Suprapubic skin (tissue), 4 donors: ENCODE measurements at regions not wholly inside any gene's neighbourhood (a gene's known extent, or its start where the extent isn't known, plus 50 kb on each side); places are given as distances from the start of the nearest gene placed in this dataset.

Source experiments
- DNase-seq, 2 donors: peaks; one replicate each; pipeline ENCODE4 v3.0.0-alpha.2; 2019; ENCODE audit warnings: low spot score in 2 of 2
- H3K27ac ChIP-seq: fragments of 200-600 bp; sonication (generic); one replicate; pipeline ENCODE4 v1.5.1; 2019
- H3K27me3 ChIP-seq: fragments of 200-600 bp; sonication (generic); one replicate; pipeline ENCODE4 v1.5.1; 2019
- H3K36me3 ChIP-seq: fragments of 200-600 bp; sonication (generic); one replicate; pipeline ENCODE4 v1.5.1; 2019
- H3K4me1 ChIP-seq: fragments of 200-600 bp; sonication (generic); one replicate; pipeline ENCODE4 v1.5.1; 2019
- H3K4me3 ChIP-seq: fragments of 200-600 bp; sonication (generic); one replicate; pipeline ENCODE4 v1.5.1; 2019; ENCODE audit warnings: mild to moderate bottlenecking
- H3K9me3 ChIP-seq: fragments of 200-600 bp; sonication (generic); one replicate; pipeline ENCODE4 v1.5.1; 2019
- EP300 ChIP-seq: sonication (generic); formaldehyde crosslinking; IDR thresholded peaks from one replicate; pipeline ENCODE4 v1.6.1; 2017; ENCODE audit warnings: antibody characterized with exemption
- POLR2A ChIP-seq, 2 donors: fragments of 450-650 bp; IDR thresholded peaks; one replicate each; pipeline ENCODE4 v1.6.1; 2017; ENCODE audit warnings: antibody characterized with exemption in 2 of 2, mild to moderate bottlenecking in 2 of 2, moderate library complexity in 2 of 2
- POLR2AphosphoS5 ChIP-seq, 3 donors: sonication (generic); formaldehyde crosslinking; IDR thresholded peaks; one replicate each; pipeline ENCODE4 v1.6.1; 2017; ENCODE audit warnings: antibody characterized with exemption in 3 of 3
- WGBS: methylation state at CpG from one replicate; pipeline ENCODE4 v1.1.5; 2018; 5-methylcytosine and 5-hydroxymethylcytosine counted together
- TF ChIP-seq, protein P1 (sequence below), 2 donors: fragments of 200-600 bp in 1 of 2; fragments of 450-650 bp in 1 of 2; sonication (generic) in 1 of 2; IDR thresholded peaks; one replicate each; pipeline ENCODE4 v1.5.1; 2016 to 2019; ENCODE audit warnings: antibody characterized with exemption in 2 of 2, mild to moderate bottlenecking in 1 of 2, moderate library complexity in 1 of 2

DNA sequence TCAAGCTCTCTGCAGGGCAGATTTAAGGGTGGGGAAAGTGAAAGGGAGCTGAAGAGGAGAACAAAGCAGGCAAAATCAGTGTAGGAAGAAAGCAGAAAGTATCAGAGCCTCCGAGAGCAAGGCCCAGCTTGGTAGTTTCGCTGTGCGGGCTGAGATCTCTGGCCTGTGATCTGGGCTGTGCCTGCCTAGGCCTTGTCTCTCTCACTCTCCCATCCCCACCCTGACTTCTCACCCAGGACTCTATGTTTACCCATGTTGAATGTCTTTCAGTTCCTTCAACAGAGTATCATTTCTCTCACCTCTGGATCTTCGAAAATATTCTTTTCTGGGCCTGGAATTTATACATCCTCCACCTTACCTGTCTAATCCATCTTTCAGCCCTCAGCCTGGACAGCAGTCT is 391.3 kb downstream of the FOXO1 start:
- Histone ChIP-seq H3K4me3 (no peak overlapping the region), H3K4me1 (peaks cover 37% of the 10 kb centered on the region), H3K36me3 (no peaks in the 10 kb centered on the region), H3K27ac (no peak overlapping the region), H3K9me3 (no peaks in the 10 kb centered on the region), H3K27me3 (no peaks in the 10 kb centered on the region)
- no peak for DNase-seq
- WGBS = 94% methylated on average over 4 of the region's 4 CpGs
- no peak for TF ChIP-seq POLR2AphosphoS5 (IDR thresholded peaks at IDR 0.05)
- no peak for TF ChIP-seq EP300
- TF ChIP-seq POLR2A (IDR thresholded peaks at IDR 0.05) = no peak
- TF ChIP-seq, protein P1, sequence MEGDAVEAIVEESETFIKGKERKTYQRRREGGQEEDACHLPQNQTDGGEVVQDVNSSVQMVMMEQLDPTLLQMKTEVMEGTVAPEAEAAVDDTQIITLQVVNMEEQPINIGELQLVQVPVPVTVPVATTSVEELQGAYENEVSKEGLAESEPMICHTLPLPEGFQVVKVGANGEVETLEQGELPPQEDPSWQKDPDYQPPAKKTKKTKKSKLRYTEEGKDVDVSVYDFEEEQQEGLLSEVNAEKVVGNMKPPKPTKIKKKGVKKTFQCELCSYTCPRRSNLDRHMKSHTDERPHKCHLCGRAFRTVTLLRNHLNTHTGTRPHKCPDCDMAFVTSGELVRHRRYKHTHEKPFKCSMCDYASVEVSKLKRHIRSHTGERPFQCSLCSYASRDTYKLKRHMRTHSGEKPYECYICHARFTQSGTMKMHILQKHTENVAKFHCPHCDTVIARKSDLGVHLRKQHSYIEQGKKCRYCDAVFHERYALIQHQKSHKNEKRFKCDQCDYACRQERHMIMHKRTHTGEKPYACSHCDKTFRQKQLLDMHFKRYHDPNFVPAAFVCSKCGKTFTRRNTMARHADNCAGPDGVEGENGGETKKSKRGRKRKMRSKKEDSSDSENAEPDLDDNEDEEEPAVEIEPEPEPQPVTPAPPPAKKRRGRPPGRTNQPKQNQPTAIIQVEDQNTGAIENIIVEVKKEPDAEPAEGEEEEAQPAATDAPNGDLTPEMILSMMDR (IDR thresholded peaks at IDR 0.05) = no peak

DNA sequence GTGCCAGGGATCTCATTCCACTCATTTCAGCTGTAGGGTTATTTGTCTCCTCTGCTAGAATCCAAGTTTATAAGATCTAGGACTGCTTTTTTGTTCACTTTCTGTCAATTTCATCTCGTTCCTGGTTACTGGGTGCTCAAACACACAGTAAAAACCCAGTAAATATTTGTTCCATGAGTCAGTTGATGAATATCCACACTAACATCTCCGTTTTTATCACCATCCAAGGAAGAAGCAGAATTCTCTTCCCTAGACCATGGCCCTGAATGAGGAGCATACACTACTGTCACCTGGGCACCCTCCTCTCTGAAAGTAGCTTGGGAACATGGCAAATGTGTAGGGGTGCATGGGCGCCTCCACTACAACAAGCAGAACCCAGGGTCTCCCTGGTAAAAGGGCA is 390.8 kb downstream of the FOXO1 start:
- Histone ChIP-seq H3K4me3 (no peak overlapping the region), H3K27me3 (no peaks in the 10 kb centered on the region), H3K9me3 (no peaks in the 10 kb centered on the region), H3K27ac (no peak overlapping the region), H3K4me1 (peaks cover 37% of the 10 kb centered on the region), H3K36me3 (no peaks in the 10 kb centered on the region)
- no peak for TF ChIP-seq EP300
- DNase-seq = no peak
- 89% methylated on average over 3 of the region's 3 CpGs for WGBS

DNA sequence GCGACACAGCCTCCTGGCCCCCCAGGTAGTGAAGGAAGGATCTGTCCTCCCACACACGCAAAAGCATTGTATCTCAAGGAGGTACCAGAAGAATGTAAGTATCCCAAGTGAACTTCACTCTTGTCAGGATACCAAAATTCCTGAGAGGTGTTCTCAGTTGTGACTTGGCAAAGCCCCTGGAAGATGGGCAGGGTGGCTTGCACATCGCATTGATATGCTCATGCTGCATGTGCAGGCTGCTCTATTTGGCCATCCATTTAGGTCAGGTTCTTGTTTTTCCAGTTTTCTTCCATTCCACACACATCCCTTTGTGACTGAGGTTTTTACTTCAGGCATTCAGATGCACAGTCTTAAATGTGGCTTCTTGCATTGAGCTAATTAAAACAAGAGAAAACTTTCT is 382.8 kb downstream of the FOXO1 start:
- TF ChIP-seq POLR2AphosphoS5 (IDR thresholded peaks at IDR 0.05) (peak in 2 of 3 donors; percentile 10 to 28), POLR2A (IDR thresholded peaks at IDR 0.05) (no peak), EP300 (no peak)
- TF ChIP-seq, protein P1 (IDR thresholded peaks at IDR 0.05) = no peak
- no peak overlapping the region for H3K27ac ChIP-seq
- no peak for DNase-seq

DNA sequence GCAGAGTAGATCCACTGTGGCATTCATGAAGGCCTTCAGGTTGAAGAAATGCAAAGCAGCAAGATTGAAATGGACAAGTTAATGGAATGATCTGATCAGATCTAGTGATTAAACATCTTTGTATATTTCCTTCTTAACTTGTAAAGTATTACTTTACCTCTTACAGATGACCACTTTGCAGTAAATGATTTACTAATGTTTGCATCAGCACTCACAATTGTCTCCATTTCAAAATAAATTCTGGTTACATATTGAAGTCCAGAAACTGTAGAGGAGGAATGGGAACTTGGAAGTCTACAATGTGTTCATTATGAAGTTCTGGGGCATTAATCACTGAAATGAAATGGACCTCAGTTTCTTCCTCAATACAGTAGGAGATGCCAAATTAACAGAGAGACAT is 380.8 kb downstream of the FOXO1 start:
- Histone ChIP-seq H3K9me3 (no peaks in the 10 kb centered on the region), H3K27me3 (no peaks in the 10 kb centered on the region), H3K36me3 (no peaks in the 10 kb centered on the region), H3K27ac (no peak overlapping the region), H3K4me1 (peaks cover 13% of the 10 kb centered on the region), H3K4me3 (no peak overlapping the region)
- TF ChIP-seq POLR2A (IDR thresholded peaks at IDR 0.05) (no peak), POLR2AphosphoS5 (IDR thresholded peaks at IDR 0.05) (no peak), EP300 (no peak)
- TF ChIP-seq, protein P1 (IDR thresholded peaks at IDR 0.05) = no peak
- DNase-seq = no peak

More for the DNA sequence above, 382.8 kb downstream of the FOXO1 start:
- 36% methylated on average over 3 of the region's 3 CpGs for WGBS
- Histone ChIP-seq H3K27me3 (no peaks in the 10 kb centered on the region), H3K4me1 (peaks cover 13% of the 10 kb centered on the region), H3K9me3 (no peaks in the 10 kb centered on the region), H3K4me3 (no peak overlapping the region), H3K36me3 (no peaks in the 10 kb centered on the region)

DNA sequence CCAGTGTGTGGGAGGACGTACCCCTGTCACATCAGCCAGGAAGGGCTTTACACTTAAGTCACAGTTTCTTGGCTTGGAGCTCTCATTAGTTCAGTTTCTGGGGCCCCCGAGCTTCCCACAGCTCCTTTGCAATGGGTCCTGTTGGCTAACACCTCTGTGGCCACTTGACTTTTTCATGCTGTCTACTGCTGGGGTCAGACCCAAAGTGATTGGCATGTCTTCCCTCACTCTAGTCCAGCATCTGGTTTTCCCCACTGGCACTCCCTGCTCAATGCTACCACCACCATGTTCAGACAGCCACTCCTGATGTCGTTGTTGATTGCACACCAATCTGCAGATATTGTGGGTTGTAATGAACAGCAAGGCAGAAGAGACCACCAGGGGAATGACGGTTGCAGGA is 379.0 kb downstream of the FOXO1 start:
- no peaks in the 10 kb centered on the region for H3K9me3 ChIP-seq
- H3K4me3 ChIP-seq = no peak overlapping the region
- no peak for DNase-seq
- peaks cover 13% of the 10 kb centered on the region for H3K4me1 ChIP-seq
- H3K27me3 ChIP-seq = no peaks in the 10 kb centered on the region
- TF ChIP-seq POLR2AphosphoS5 (IDR thresholded peaks at IDR 0.05) (no peak), EP300 (no peak), POLR2A (IDR thresholded peaks at IDR 0.05) (no peak)
- TF ChIP-seq, protein P1 (IDR thresholded peaks at IDR 0.05) = no peak
- no peaks in the 10 kb centered on the region for H3K36me3 ChIP-seq
- no peak overlapping the region for H3K27ac ChIP-seq
- 98% methylated on average over 4 of the region's 4 CpGs for WGBS

DNA sequence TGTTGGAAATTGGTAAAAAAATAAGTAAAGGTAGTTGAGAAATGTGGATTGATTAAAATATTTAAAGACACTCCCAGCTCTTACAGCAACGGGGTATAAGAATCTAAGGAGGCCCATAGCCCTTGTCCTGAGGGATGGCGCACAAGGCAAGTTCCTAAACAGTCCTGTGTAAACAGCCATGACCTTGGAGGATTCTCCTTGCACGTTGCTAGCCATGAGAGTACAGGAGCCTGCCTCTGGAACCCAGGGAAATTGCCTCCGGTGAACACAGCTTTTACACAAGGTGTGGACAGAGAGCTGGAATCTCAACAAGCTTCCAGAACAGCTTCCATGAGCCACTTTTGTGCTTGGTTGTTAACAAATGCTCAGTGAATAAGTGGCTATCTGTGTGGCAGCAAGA is 378.2 kb downstream of the FOXO1 start:
- Histone ChIP-seq H3K27ac (no peak overlapping the region), H3K36me3 (no peaks in the 10 kb centered on the region), H3K9me3 (no peaks in the 10 kb centered on the region), H3K4me3 (no peak overlapping the region), H3K4me1 (peaks cover 12% of the 10 kb centered on the region), H3K27me3 (no peaks in the 10 kb centered on the region)
- 83% methylated on average over 4 of the region's 4 CpGs for WGBS
- no peak for TF ChIP-seq EP300
- TF ChIP-seq POLR2A (IDR thresholded peaks at IDR 0.05) = no peak
- no peak for TF ChIP-seq POLR2AphosphoS5 (IDR thresholded peaks at IDR 0.05)
- TF ChIP-seq, protein P1 (IDR thresholded peaks at IDR 0.05) = no peak
- no peak for DNase-seq
